ENCODE measurements at regions not wholly inside any gene's neighbourhood (a gene's known extent, or its start where the extent isn't known, plus 50 kb on each side); places are given as distances from the start of the nearest gene placed in this dataset.

- no peaks in the 10 kb centered on the region for H4K20me1 ChIP-seq (ENCODE audit: insufficient read depth, low read length)
- H3K36me3 ChIP-seq (replicated peaks in 1 of 2; ENCODE audit: control insufficient read depth in 1 of 2, insufficient read depth in 2 of 2, low read length in 2 of 2) = no peaks in the 10 kb centered on the region
- ATAC-seq (no peak), FAIRE-seq (no peak), DNase-seq (ENCODE audit: low spot score) (no peak)
- no peak overlapping the region for H3K4me3 ChIP-seq (replicated peaks in 1 of 3; ENCODE audit: insufficient read depth in 1 of 3, low read depth in 2 of 3, low read length in 3 of 3)
- H3K79me2 ChIP-seq (ENCODE audit: insufficient read depth, low read length) = no peaks in the 10 kb centered on the region
- TF ChIP-seq ZFP90 (CRISPR knock-in tag; IDR thresholded peaks at IDR 0.05; ENCODE audit: borderline replicate concordance) (no peak), TBX2 (CRISPR knock-in tag; IDR thresholded peaks at IDR 0.05; ENCODE audit: borderline replicate concordance) (no peak), REXO4 (CRISPR knock-in tag; IDR thresholded peaks at IDR 0.05; ENCODE audit: borderline replicate concordance) (no peak), MTA1 (CRISPR knock-in tag; IDR thresholded peaks at IDR 0.05; ENCODE audit: borderline replicate concordance) (no peak)
- H3K4me2 ChIP-seq (ENCODE audit: low read depth, low read length) = no peak overlapping the region
- H3K9me3 ChIP-seq (ENCODE audit: low read length) = no peaks in the 10 kb centered on the region
- no peaks in the 10 kb centered on the region for H3K27me3 ChIP-seq (ENCODE audit: control insufficient read depth in 1 of 2, insufficient read depth in 2 of 2, low read length in 2 of 2)
- peak overlapping the region; percentile 7 for H3K27ac ChIP-seq (ENCODE audit: extremely low read length, insufficient read depth, low read length)
- no TSS peak for BruUV-seq (replicated peaks)
- intact Hi-C loops (cut with micrococcal nuclease; ENCODE audit: unreplicated experiment) (loop anchor here (5.0 kb wide), 1 partner anchor 74 kb away; no protein-coding TSS in a partner anchor), in situ Hi-C loops (cut with HindIII; ENCODE audit: extremely low pct_ligation_motif_present, low pct_unique_long_range_greater_than_20kb) (loop anchor here (5.0 kb wide), 1 partner anchor 184 kb away; the partner anchor contains the start of gene FUT8)
- ChIA-PET CTCF (ENCODE audit: low intra/inter-chr PET ratio, low total read pairs) (no interaction called here), POLR2A (interaction anchor here (0.9 to 7.0 kb wide), 5 partner anchors 10 to 27 kb away, joined by 3 to 190 read pairs (median 25); no protein-coding TSS in a partner anchor)
- WGBS (ENCODE audit: low lambda C conversion rate) = 86% methylated on average over 2 of the region's 2 CpGs
- H2AFZ ChIP-seq (ENCODE audit: low read length) = no peak overlapping the region
- H3K4me1 ChIP-seq (ENCODE audit: insufficient read depth, low read length) = peaks cover 78% of the 10 kb centered on the region
- no peak overlapping the region for H3K9ac ChIP-seq (ENCODE audit: insufficient read depth, low read depth, low read length)
These were observed 126.1 kb upstream of the MAX start for GRCh38 chr14:65228436-65228835.

- peak overlapping the region; percentile 87 for H3K4me2 ChIP-seq (ENCODE audit: low read depth, low read length)
- ChIA-PET POLR2A (interaction anchor here (0.9 to 7.0 kb wide), 8 partner anchors 9 to 182 kb away, joined by 3 to 190 read pairs (median 16); no protein-coding TSS in a partner anchor), CTCF (ENCODE audit: low intra/inter-chr PET ratio, low total read pairs) (no interaction called here)
- ATAC-seq = no peak
- H3K27me3 ChIP-seq (ENCODE audit: control insufficient read depth in 1 of 2, insufficient read depth in 2 of 2, low read length in 2 of 2) = no peaks in the 10 kb centered on the region
- WGBS (ENCODE audit: low lambda C conversion rate) = 49% methylated on average over 8 of the region's 8 CpGs
- no TSS peak for BruUV-seq (replicated peaks)
- H3K36me3 ChIP-seq (replicated peaks in 1 of 2; ENCODE audit: control insufficient read depth in 1 of 2, insufficient read depth in 2 of 2, low read length in 2 of 2) = no peaks in the 10 kb centered on the region
- H3K27ac ChIP-seq (ENCODE audit: extremely low read length, insufficient read depth, low read length) = peak overlapping the region; percentile 90
- no peaks in the 10 kb centered on the region for H3K9me3 ChIP-seq (ENCODE audit: low read length)
- H2AFZ ChIP-seq (ENCODE audit: low read length) = no peak overlapping the region
- peak overlapping the region; percentile 95 for H3K9ac ChIP-seq (ENCODE audit: insufficient read depth, low read depth, low read length)
- no peaks in the 10 kb centered on the region for H4K20me1 ChIP-seq (ENCODE audit: insufficient read depth, low read length)
- H3K4me3 ChIP-seq (replicated peaks in 1 of 3; ENCODE audit: insufficient read depth in 1 of 3, low read depth in 2 of 3, low read length in 3 of 3) = peak overlapping the region; percentile 64 to 73 (median 67); a peak in 5 of 6 replicates
- H3K79me2 ChIP-seq (ENCODE audit: insufficient read depth, low read length) = no peaks in the 10 kb centered on the region
- intact Hi-C loops (cut with micrococcal nuclease; ENCODE audit: unreplicated experiment) = loop anchor here (5.0 kb wide), 1 partner anchor 73 kb away; no protein-coding TSS in a partner anchor
- H3K4me1 ChIP-seq (ENCODE audit: insufficient read depth, low read length) = peaks cover 78% of the 10 kb centered on the region
- FAIRE-seq = no peak
- no peak for DNase-seq (ENCODE audit: low spot score)
- in situ Hi-C loops (cut with HindIII; ENCODE audit: extremely low pct_ligation_motif_present, low pct_unique_long_range_greater_than_20kb) = loop anchor here (5.0 kb wide), 1 partner anchor 183 kb away; the partner anchor contains the start of gene FUT8
- TF ChIP-seq THAP7 (CRISPR knock-in tag; IDR thresholded peaks at IDR 0.05) (no peak), ZNF30 (CRISPR knock-in tag; IDR thresholded peaks at IDR 0.05) (no peak), ZNF75D (CRISPR knock-in tag; IDR thresholded peaks at IDR 0.05; ENCODE audit: borderline replicate concordance) (no peak), KLF6 (CRISPR knock-in tag; IDR thresholded peaks at IDR 0.05) (no peak), RBFOX2 (IDR thresholded peaks at IDR 0.05; ENCODE audit: low read depth, low read length) (peak; percentile 34), ZNF34 (CRISPR knock-in tag; IDR thresholded peaks at IDR 0.05; ENCODE audit: borderline replicate concordance) (no peak), TIGD3 (CRISPR knock-in tag; IDR thresholded peaks at IDR 0.05; ENCODE audit: borderline replicate concordance) (no peak), RCOR2 (CRISPR knock-in tag; IDR thresholded peaks at IDR 0.05) (0 out of 2 replicates have a peak, but pooled peaks have one; percentile 46), GFI1 (CRISPR knock-in tag; IDR thresholded peaks at IDR 0.05; ENCODE audit: borderline replicate concordance) (no peak), ZNF747 (CRISPR knock-in tag; IDR thresholded peaks at IDR 0.05; ENCODE audit: borderline replicate concordance) (no peak), PCBP1 (IDR thresholded peaks at IDR 0.05; ENCODE audit: borderline replicate concordance, low read depth, low read length) (no peak), SYNCRIP (IDR thresholded peaks at IDR 0.05; ENCODE audit: insufficient read depth, low read depth, low read length) (no peak)
These were observed 126.8 kb upstream of the MAX start for GRCh38 chr14:65228956-65229747.
